Skin of body (tissue), 1 donor: ENCODE measurements at regions not wholly inside any gene's neighbourhood (a gene's known extent, or its start where the extent isn't known, plus 50 kb on each side); places are given as distances from the start of the nearest gene placed in this dataset.

ENCODE experiments used
- DNase-seq: peaks from one replicate; lab custom pipeline; 2025; lab: John Stamatoyannopoulos, UW

DNA sequence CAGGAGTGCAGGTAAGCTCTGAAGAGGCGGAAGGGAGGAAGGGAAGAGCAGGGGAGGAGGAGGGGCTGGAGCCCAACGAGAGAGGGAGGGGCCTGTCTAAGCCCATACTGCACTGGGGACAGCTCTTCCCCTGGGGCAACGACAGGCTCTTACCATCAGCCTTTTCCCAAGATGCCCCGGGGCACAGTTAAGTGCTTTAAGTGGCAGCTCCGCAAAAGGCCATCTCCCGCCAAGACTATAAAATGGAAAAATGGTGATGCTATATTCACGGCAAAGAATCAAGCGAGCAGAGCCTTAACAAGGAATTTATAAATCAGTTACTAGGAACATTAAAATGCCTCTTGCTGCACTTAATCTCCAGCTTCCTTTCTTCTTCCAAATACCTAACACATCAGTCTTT is 110.2 kb upstream of the NLRP1 start:
- DNase-seq, result no peak

DNA sequence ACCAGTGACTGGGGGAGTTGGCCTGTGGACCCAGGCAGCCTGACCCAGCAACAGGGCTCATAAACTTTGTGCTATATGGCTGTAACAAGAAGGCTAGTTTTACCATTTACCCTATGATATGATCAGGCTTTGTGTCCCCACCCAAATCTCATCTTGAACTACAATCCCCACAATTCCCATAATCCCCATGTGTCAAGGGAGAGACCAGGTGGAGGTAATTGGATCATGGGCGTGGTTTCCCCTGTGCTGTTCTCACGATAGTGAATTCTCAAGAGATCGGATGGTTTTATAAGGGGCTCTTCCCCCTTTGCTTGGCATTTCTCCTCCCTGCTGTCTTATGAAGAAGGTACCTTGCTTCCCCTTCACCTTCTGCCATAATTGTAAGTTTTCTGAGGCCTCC is 111.2 kb upstream of the NLRP1 start:
- DNase-seq, result no peak

- DNase-seq, result no peak
These were observed 114.7 kb upstream of the NLRP1 start for GRCh38 chr17:5698959-5699358.

DNA sequence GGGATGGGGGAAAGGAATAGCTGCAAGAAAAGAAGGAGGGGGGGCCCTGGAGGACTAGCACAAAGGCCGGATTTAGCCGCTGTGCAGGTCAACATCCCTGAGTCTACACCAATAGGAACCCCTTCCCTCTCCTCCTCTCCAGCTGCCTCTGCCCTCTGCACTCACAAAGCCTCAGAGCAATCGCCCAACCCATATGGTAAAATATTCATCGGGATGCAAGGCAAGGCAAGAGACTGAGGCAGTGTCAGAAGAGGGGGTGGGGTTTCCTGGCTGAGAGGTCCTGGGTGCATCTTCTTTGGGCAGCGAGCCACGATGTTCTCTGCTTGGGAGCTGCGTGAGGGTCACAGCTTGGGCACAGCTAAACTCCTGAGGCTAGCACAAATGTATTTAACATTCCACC is 115.5 kb upstream of the NLRP1 start:
- DNase-seq, result no peak

GRCh38 chr17:5700745-5701144 is 116.4 kb upstream of the NLRP1 start:
- DNase-seq, result no peak

DNA sequence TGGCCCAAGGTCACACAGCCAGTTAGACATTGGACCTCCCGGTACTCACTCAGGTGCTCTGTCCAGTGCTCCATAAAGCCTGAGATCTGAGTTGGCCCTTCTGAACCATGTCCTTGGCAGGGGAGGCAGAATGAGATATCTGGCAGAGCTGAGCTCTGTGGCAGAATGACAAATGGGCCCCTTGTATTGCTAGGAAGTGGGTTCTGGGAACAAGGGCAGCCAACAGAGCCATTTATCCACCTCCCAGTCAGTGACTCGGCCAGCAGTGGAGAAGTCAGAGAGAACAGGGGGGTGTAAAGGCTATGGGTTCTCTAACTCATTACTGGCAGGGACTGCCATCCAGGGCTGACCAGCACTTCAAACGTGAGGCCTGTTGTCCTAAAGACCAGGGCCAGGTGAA is 117.1 kb upstream of the NLRP1 start:
- DNase-seq, result no peak

DNA sequence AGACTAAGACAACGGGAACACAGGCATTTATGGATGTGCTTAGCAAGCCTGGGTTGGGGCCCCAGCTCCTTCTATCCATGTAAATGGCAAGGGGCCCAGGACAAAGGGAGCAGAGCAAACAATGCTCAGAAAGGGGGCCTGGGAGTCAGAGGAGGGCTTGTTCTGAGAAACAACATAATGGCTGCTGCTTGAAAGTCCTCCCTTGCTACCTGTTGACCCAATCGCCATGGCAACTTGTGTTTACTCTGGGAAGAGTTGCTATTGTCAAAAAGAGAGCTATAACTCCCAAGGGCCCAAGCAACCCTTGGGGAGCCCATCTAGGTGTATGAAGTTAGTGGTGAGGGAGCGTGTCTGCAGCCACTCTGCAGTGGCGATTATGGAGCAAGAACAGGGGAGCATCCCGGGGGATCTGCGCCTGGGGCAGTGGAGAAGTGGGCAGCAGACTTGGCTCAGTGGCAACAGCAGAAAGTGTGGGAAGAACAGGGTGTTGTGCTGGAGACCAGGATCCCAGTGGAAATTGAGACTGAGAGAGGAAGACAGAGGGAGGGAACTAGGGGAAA is 118.7 kb upstream of the NLRP1 start:
- no peak for DNase-seq

- DNase-seq, result no peak
These were observed 119.4 kb upstream of the NLRP1 start for GRCh38 chr17:5703736-5704135.

DNA sequence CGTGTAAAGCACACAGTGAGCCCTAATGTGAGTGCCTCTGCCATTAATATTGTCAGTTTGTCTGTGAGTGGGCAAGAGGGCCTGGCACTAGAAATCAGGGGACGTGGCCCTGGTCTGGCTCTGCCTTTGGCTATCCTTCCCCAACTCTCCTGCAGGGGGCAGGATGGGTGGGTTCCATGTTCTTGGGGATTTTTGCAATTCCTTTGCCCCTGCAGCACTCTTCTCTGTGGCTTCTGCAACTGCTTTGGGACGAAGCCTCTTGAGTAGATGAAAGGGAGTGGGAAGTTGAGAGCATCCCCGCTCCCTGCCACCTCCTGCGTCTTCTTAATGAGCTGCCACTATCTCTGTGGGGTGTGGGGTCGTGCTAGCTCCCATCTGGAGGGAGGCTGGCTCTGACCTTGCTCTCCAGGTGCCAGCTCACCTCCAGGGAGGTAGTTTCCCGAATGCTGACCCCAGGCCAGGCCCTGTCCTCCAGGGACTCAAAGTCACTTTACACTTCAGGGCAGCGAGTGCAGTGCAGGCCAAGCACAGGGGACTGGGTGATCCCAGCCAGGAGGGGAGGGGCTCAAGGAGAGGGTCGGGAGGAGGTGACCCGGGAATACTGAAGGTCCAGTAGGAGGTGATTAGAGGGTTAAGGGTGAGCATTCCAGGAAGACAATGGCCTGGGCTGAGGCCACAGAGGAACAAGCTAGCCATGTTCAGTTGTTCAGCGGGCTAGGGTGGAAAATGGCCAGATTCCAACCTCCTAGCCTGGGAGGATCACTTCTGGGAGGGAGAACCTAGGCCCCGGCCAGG is 121.0 kb upstream of the NLRP1 start:
- DNase-seq, result no peak

GRCh38 chr17:5705876-5706576 is 121.7 kb upstream of the NLRP1 start:
- DNase-seq, result no peak

GRCh38 chr17:5706577-5707210 is 122.4 kb upstream of the NLRP1 start:
- peak; percentile 5 for DNase-seq

- DNase-seq, result no peak
These were observed 123.2 kb upstream of the NLRP1 start for GRCh38 chr17:5707482-5707881.

DNA sequence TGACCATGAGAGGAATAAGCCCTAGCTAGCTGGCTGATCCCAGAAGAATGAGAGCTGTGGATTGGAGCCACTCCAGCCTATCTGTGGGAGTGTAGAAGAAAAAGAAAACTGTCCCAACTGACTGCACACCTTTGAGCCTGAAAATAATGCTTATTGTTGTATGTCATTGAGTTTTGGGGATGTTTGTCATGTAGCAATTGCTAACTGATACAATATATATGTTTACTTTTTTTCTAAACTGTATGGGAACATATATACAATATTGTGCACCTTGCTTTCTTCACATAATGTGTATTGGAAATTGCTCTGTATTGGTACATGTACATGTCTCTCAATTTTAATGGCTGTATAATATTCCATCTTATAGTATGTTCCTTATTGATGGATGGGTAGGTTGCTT is 124.0 kb upstream of the NLRP1 start:
- DNase-seq, result no peak

DNA sequence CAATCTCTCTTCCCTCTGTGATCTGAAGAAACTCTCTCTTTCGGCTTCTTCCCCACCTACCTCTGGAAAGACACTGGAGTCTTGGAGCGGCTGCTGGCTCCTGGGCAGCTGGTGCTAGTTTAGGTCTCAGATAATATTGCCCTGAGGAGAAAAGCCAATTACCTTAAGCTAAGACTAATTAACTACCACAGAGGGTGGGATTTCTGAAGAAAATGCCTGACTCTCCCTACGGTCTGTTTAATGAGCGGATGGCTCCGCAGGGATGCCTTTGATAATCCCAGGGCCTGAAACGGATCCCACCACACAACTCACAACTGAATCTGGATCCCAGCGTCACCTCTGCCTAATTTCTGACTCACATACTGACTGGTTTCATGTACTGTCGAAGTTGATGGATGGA is 127.0 kb upstream of the NLRP1 start:
- no peak for DNase-seq

DNA sequence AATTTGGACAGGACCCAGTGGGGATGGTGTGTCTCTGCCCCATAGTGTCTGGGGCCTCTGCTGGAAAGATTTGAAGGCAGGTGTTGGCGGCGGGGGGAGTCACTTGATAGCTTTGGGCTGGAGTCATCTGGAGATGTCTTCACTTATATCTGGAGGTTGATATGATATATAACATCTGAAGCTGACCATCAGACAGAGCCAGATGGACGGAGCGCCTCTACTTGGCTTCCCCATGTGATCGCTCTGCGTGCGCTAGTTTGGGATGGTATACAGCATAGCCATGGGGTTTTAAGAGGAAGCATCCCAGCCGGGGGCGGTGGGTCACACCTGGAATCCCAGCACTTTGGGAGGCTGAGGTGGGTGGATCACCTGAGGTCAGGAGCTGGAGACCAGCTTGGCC is 130.7 kb upstream of the NLRP1 start:
- DNase-seq, result no peak

DNA sequence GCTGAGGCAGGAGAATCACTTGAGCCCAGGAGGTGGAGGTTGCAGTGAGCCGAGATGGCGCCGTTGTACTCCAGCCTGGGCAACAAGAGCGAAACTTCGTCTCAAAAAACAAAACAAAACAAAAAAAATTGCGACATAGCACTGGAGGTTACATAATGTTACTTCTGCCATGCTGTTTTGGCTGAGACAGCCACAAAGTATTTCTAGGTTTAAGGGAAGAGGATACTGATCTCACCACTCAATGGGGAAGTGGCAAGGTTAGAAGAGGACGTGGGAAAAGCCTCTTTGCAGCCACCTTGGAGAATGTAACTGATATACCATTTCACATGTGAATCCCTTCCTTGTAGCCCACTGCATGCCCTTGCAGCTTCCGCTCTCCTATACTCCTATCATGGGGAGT is 131.2 kb upstream of the NLRP1 start:
- no peak for DNase-seq

DNA sequence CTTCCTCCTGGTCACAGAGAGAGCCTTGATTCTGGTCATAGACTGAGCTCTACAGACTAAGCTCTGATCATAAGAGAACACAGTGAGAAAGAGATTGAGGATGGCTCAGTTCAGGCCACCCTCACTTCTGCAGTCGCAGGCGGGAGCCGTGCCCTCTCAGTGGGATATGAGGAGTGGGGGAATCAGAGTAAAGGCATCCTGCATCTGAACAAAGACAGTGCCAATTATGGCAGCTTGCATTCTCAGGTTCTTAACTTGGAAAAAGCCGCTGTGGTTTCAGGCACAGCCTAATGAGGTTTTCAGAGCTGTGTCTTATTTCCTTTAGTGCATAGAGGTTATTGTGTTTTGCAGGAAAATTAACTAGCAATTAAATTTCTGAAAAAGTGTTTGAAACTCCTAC is 134.4 kb upstream of the NLRP1 start:
- no peak for DNase-seq

- DNase-seq, result no peak
These were observed 135.7 kb upstream of the NLRP1 start for GRCh38 chr17:5719976-5720375.

- DNase-seq, result no peak
These were observed 146.1 kb upstream of the NLRP1 start for GRCh38 chr17:5730373-5730772.

DNA sequence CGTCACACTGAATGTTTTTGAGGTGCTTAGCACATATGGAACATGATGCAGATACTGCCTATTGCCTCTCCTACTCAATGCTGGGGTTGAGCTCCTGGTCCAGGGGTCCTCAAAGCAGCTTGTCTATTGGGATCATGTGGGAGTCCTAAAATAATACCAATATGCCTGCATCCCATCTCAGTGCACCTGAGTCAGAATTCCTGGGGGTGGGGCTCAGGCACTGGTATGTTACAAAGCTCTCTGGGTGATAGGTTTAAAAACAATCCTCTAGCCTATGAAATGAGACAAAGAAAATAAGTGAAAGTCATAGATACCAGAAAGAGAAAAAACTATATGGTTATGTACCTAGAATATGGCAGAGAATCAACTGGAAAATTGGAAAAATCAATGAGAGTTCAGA is 156.6 kb upstream of the NLRP1 start:
- no peak for DNase-seq

GRCh38 chr17:5741810-5742209 is 157.5 kb upstream of the NLRP1 start:
- DNase-seq, result no peak

DNA sequence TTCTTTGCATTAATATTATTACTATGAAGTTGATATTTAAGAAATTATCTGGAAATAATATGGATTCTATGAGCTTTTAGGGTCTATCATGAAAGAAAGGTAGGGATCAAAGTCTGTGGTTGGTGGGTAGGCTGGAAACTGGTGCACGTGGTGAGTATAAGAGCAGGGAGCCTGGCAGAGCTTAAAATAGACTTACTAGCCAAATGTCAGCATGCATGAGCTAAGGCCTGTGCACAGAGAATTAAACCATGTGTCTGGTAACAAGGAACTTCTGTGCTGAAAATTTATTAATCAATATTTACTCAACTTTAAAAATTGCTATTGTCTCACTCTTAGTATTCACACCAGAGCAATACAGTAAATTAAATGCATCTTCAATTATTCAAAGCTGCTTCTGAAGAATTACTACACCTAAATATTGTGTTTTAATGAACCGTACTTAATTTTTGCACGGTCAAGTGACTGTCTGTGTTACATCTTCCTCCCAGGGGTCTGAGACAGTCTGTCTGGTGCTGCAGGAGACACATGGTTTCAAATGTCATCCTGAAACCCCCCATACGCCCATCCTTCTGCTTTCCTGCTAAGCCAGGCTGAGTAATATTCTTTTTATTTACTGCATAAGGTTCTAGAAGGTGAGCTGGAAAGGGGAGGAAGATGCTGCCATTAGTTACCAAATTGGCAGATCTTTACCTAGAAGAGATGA is 161.0 kb upstream of the NLRP1 start:
- DNase-seq, result no peak
